GM23248 (cell line): ENCODE measurements at regions not wholly inside any gene's neighbourhood (a gene's known extent, or its start where the extent isn't known, plus 50 kb on each side); places are given as distances from the start of the nearest gene placed in this dataset.

Experiments used
- EZH2 ChIP-seq: fragments of 200-600 bp; sonication (generic); IDR thresholded peaks from 2 replicates; pipeline ENCODE4 v1.6.1; 2018; ENCODE audit warnings: antibody characterized with exemption, mild to moderate bottlenecking; ENCODE audit not compliant: insufficient read depth, poor library complexity, severe bottlenecking
- EZH2phosphoT487 ChIP-seq: fragments of 200-600 bp; sonication (generic); IDR thresholded peaks from 2 replicates; pipeline ENCODE4 v1.6.1; 2018; ENCODE audit warnings: antibody characterized with exemption, moderate library complexity, mild to moderate bottlenecking, low read depth; ENCODE audit not compliant: insufficient read depth

- TF ChIP-seq EZH2phosphoT487 = no peak
- no peak for TF ChIP-seq EZH2
Observed at GRCh38 chr6:68008445-68008844, 626.6 kb upstream of the ADGRB3 start.
